NCI-H748 treated with DMSO at 0.1 percent for 48 hours (cell line): ENCODE measurements at regions not wholly inside any gene's neighbourhood (a gene's known extent, or its start where the extent isn't known, plus 50 kb on each side); places are given as distances from the start of the nearest gene placed in this dataset.
A peak's percentile ranks its signal among the peaks of the same experiment; 100 is the strongest.

Experiments
- DNase-seq: peaks from one replicate; lab custom pipeline; 2025; lab: John Stamatoyannopoulos, UW

GRCh38 chr7:132733860-132734259 lies 157.6 kb upstream of the PLXNA4 start:
- DNase-seq = no peak

- no peak for DNase-seq
Observed at GRCh38 chr7:132732321-132732865, 156.1 kb upstream of the PLXNA4 start.

- no peak for DNase-seq
Observed at GRCh38 chr7:132730105-132730504, 153.8 kb upstream of the PLXNA4 start.

GRCh38 chr7:132723506-132724081 lies 147.3 kb upstream of the PLXNA4 start:
- no peak for DNase-seq

- DNase-seq = no peak
Observed at GRCh38 chr7:132720835-132721234, 144.6 kb upstream of the PLXNA4 start.

GRCh38 chr7:132713893-132714292 lies 137.6 kb upstream of the PLXNA4 start:
- DNase-seq = no peak

GRCh38 chr7:132709971-132710567 lies 133.8 kb upstream of the PLXNA4 start:
- no peak for DNase-seq

- no peak for DNase-seq
Observed at GRCh38 chr7:132708470-132708869, 132.2 kb upstream of the PLXNA4 start.

- DNase-seq = no peak
Observed at GRCh38 chr7:132705146-132705545, 128.9 kb upstream of the PLXNA4 start.

- DNase-seq = no peak
Observed at GRCh38 chr7:132703742-132704141, 127.5 kb upstream of the PLXNA4 start.

GRCh38 chr7:132697003-132697402 lies 120.7 kb upstream of the PLXNA4 start:
- DNase-seq = no peak

GRCh38 chr7:132696332-132696731 lies 120.1 kb upstream of the PLXNA4 start:
- peak; percentile 68 for DNase-seq

- DNase-seq = no peak
Observed at GRCh38 chr7:132691201-132691600, 114.9 kb upstream of the PLXNA4 start.

GRCh38 chr7:132690174-132690573 lies 113.9 kb upstream of the PLXNA4 start:
- no peak for DNase-seq

GRCh38 chr7:132687981-132688383 lies 111.7 kb upstream of the PLXNA4 start:
- DNase-seq = no peak

- DNase-seq = no peak
Observed at GRCh38 chr7:132687016-132687415, 110.7 kb upstream of the PLXNA4 start.

- no peak for DNase-seq
Observed at GRCh38 chr7:132685277-132685676, 109.0 kb upstream of the PLXNA4 start.

GRCh38 chr7:132683896-132684690 lies 107.8 kb upstream of the PLXNA4 start:
- DNase-seq = no peak

- no peak for DNase-seq
Observed at GRCh38 chr7:132681951-132682350, 105.7 kb upstream of the PLXNA4 start.

- DNase-seq = no peak
Observed at GRCh38 chr7:132680590-132680989, 104.3 kb upstream of the PLXNA4 start.

GRCh38 chr7:132678656-132679055 lies 102.4 kb upstream of the PLXNA4 start:
- no peak for DNase-seq

GRCh38 chr7:132677918-132678317 lies 101.6 kb upstream of the PLXNA4 start:
- DNase-seq = no peak
